ENCODE measurements at regions not wholly inside any gene's neighbourhood (a gene's known extent, or its start where the extent isn't known, plus 50 kb on each side); places are given as distances from the start of the nearest gene placed in this dataset.

DNA sequence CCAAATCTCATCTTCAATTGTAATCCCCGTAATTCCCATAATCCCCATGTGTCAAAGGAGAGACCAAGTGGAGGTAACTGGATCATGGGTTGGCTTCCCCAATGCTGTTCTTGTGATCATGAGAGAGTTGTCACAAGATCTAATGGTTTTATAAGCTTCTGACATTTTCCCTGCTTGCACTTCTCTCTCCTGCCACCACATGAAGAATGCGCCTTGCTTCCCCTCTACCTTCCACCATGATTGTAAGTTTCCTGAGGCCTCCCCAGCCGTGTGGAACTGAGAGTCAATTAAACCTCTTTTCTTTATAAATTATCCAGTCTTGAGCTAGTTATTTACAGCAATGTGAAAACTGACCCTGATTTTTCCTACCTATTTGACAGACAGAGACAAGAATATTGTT is 162.5 kb upstream of the SYT6 start:
- TF ChIP-seq, protein P1, sequence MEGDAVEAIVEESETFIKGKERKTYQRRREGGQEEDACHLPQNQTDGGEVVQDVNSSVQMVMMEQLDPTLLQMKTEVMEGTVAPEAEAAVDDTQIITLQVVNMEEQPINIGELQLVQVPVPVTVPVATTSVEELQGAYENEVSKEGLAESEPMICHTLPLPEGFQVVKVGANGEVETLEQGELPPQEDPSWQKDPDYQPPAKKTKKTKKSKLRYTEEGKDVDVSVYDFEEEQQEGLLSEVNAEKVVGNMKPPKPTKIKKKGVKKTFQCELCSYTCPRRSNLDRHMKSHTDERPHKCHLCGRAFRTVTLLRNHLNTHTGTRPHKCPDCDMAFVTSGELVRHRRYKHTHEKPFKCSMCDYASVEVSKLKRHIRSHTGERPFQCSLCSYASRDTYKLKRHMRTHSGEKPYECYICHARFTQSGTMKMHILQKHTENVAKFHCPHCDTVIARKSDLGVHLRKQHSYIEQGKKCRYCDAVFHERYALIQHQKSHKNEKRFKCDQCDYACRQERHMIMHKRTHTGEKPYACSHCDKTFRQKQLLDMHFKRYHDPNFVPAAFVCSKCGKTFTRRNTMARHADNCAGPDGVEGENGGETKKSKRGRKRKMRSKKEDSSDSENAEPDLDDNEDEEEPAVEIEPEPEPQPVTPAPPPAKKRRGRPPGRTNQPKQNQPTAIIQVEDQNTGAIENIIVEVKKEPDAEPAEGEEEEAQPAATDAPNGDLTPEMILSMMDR (IDR thresholded peaks at IDR 0.05; ENCODE audit: insufficient read depth, low read depth, low read length) = no peak
- H3K4me3 ChIP-seq (ENCODE audit: low read depth, low read length) = no peak overlapping the region
- no peak for DNase-seq (ENCODE audit: low read depth)

DNA sequence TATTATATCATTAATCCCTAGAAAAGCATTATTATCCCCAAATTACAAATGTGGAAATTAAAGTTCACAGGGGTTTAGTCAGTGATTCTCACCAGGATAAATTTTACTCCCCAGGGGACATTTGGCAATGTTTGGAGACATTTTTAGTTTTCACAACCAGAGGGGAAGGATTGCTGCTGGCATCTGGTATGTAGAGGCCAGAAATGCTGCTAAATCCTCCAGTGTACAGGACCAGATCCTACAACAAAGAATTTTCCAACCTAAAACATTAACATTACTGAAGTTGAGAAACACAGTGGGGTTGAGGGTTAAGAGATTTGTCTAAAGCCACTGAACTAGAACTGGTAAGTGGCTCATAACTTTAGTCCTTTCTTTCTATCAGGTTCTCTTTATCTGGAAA is 162.0 kb upstream of the SYT6 start:
- no peak overlapping the region for H3K4me3 ChIP-seq (ENCODE audit: low read depth, low read length)
- TF ChIP-seq, protein P1 (IDR thresholded peaks at IDR 0.05; ENCODE audit: insufficient read depth, low read depth, low read length) = no peak
- no peak for DNase-seq (ENCODE audit: low read depth)

DNA sequence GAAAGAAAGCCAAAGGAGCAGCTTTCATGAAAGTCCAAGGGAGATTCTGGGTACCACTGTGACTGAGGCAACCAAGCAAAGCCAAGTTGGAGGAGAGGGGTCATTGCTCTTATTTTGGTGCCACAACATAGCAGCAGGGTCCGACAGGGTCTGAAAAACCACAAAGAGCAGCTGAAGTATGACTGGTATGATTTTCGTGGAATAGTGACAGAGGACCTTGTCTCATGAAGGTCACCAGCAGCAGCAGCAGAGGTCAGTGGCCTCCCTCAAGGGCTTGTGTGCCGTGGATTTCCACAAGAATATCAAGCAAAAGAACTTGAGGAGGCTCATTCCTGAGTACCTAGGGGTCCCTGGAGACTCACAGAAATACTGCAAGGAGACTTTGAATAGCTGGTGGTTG is 160.9 kb upstream of the SYT6 start:
- no peak overlapping the region for H3K4me3 ChIP-seq (ENCODE audit: low read depth, low read length)
- DNase-seq (ENCODE audit: low read depth) = no peak
- TF ChIP-seq, protein P1 (IDR thresholded peaks at IDR 0.05; ENCODE audit: insufficient read depth, low read depth, low read length) = no peak

DNA sequence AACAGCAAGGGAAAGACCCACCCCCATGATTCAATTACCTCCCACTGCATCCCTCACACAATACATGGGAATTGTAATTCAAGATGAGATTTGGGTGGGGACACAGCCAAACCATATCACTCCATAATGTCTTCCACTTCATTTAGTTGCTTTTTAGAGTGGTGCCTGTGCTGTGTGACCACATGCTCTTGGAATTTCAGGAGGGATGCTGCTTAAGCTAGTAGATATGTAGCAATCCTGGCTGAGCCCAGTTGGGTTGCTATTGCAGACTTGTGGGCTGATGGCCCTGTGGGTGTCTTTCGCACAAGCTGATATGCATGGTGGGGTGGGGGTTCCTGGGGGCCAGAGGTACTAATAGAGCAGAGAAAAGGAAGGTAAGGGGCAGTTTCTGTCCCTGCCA is 160.4 kb upstream of the SYT6 start:
- H3K4me3 ChIP-seq (ENCODE audit: low read depth, low read length) = no peak overlapping the region
- DNase-seq (ENCODE audit: low read depth) = no peak
- TF ChIP-seq, protein P1 (IDR thresholded peaks at IDR 0.05; ENCODE audit: insufficient read depth, low read depth, low read length) = no peak

DNA sequence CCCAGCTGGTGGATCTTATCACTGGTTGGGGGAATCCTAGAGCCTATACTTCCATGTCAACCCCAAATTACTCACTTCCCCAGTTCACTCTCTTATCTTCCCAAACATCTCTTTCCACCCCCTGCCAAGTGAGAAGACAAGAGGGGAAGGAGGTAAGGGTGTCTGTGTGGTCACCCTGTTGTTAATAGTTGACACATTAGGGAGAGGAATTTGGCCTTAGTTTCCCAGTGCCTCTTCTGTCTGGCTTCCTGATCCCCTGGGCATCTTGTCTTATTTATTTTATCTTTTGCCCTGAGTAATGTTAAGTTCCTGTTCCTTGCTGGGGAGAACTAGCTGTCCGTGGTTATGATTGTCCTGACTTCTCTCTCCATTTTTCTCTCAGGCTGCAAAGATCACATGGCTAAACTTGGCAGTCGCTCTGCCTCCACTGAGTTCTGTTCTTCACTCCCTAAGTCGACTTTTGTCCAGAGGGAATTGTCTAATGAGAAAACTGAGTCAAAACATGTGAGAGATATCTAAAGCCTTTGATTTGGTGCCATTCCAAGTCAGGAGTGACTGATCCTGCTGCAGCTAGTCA is 157.1 kb upstream of the SYT6 start:
- DNase-seq (ENCODE audit: low read depth) = peak; percentile 22
- TF ChIP-seq, protein P1 (IDR thresholded peaks at IDR 0.05; ENCODE audit: insufficient read depth, low read depth, low read length) = no peak
- H3K4me3 ChIP-seq (ENCODE audit: low read depth, low read length) = no peak overlapping the region

DNA sequence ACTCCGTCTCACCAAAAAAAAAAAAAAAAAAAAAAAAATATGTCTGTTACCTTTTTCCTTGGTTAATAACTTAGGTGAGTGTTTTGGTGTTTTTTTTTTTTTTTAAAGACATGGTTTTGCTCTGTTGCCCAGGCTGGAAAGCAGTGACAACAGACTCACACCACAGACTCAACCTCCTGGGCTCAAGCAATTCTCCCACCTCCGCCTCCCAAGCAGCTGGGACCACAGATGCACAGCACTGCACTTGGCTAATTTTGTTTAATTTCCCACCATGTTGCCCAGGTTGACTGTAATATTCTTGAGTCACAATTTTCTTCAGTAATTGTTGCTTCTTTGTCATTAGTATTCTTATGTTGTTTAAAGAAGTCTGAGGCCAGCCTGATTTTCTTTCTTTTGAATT is 149.2 kb upstream of the SYT6 start:
- DNase-seq (ENCODE audit: low read depth) = no peak
- TF ChIP-seq, protein P1 (IDR thresholded peaks at IDR 0.05; ENCODE audit: insufficient read depth, low read depth, low read length) = no peak
- no peak overlapping the region for H3K4me3 ChIP-seq (ENCODE audit: low read depth, low read length)

DNA sequence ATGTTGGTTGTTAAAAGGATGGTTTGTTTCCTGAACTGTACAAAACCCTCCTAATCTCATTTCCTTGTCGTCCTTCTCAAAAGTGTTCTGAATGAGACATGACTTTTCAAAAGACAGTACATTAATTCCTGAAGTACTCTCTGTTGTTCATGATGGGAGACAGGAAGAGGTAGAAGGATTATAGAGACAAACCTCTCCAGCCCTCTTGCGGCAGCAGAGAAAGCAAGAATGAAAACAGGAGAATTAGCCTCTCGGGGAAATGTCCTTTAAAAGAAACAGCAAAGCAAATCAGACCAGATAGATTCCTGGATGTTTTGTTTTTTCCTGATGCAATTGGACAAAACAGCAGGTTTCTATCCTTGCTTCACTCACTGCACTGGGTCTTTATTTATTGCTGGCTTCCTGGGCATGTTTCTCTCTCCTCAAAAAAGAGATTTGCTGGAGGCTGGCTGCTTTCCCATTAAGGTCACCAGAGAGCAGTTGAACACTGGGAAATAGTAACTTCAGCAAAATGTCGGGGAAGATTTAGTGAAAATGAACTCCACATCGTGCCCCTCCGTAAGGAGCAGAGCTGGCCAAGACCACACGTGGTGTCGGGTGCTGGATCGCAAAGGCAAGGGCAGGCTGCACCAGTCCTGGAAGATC is 145.8 kb upstream of the SYT6 start:
- DNase-seq (ENCODE audit: low read depth) = peak; percentile 39
- no peak overlapping the region for H3K4me3 ChIP-seq (ENCODE audit: low read depth, low read length)
- TF ChIP-seq, protein P1 (IDR thresholded peaks at IDR 0.05; ENCODE audit: insufficient read depth, low read depth, low read length) = peak; percentile 43

Measured in fibroblast of villous mesenchyme (primary cell).